ENCODE measurements at regions not wholly inside any gene's neighbourhood (a gene's known extent, or its start where the extent isn't known, plus 50 kb on each side); places are given as distances from the start of the nearest gene placed in this dataset.

DNA sequence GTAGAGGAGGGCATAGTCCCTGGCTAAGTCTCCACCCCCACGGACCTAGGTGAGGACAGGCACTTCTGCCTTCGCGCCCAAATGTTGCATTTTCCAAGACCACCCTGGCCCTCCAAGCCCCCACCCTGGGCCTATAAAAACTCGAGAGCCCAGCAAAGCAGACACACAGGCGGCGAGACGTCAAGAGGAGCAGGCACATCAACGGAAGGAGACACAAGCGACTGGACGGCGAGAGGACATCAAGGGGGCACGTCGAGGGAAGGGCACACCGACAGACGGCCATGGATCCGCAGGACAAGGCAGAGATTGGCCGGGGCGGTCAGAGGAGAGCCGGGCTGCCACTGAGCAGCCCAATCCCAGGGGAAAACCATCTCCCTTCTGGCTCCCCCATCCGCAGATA, 348.0 kb downstream of the MTRR start:
- H3K4me3 ChIP-seq (ENCODE audit: low read length): no peak overlapping the region
- no peak for DNase-seq (ENCODE audit: low read depth, low spot score)

DNA sequence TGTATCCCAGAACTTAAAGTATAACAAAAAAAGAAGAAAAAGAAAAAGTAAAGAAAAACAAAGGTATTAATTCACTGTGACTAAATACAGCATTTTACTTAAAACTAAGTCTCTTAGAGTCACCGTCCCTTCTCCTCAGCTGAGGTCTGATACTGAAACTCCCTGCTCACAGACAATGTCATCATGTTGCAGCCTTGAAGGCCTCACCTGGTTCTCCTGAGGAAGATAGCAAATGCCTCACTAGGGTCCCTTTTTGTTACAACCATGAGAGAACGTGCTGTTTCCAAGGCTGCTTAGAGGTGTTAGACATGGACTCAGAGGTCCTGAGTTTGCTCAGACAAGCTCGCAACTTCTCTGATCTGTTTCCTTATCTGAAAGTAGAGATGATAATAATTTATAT, 357.2 kb downstream of the MTRR start:
- no peak for DNase-seq (ENCODE audit: low read depth, low spot score)

GRCh38 chr5:8227112-8227511, 358.2 kb downstream of the MTRR start:
- DNase-seq (ENCODE audit: low read depth, low spot score): no peak

More for the DNA sequence above, 357.2 kb downstream of the MTRR start:
- no peak overlapping the region for H3K4me3 ChIP-seq (ENCODE audit: low read length)

GRCh38 chr5:8229551-8229950, 360.6 kb downstream of the MTRR start:
- no peak overlapping the region for H3K4me3 ChIP-seq (ENCODE audit: low read length)
- no peak for DNase-seq (ENCODE audit: low read depth, low spot score)

More at GRCh38 chr5:8227112-8227511, 358.2 kb downstream of the MTRR start:
- no peak overlapping the region for H3K4me3 ChIP-seq (ENCODE audit: low read length)

DNA sequence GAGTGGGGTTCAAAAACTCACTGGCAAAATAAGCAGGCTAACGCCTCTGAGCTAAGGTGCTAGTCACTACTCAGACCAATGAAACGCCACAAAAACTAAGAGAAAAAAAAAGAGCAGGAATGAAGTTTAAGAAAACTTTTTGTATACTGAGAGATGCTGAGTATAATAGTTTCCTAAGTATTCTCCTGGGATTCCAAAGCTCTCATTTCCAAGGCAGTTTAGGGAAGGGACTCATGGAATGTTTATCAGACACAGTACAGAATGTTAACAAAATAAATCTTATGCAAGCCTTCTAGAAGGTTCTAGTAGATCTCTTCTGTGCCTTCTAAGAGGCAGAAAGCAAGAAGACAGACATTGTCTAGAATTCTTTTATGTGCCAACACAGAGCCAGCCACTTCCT, 361.9 kb downstream of the MTRR start:
- no peak overlapping the region for H3K4me3 ChIP-seq (ENCODE audit: low read length)
- no peak for DNase-seq (ENCODE audit: low read depth, low spot score)

- no peak for DNase-seq (ENCODE audit: low read depth, low spot score)
- H3K4me3 ChIP-seq (ENCODE audit: low read length): no peak overlapping the region
Observed at GRCh38 chr5:8233479-8233878, 364.5 kb downstream of the MTRR start.

DNA sequence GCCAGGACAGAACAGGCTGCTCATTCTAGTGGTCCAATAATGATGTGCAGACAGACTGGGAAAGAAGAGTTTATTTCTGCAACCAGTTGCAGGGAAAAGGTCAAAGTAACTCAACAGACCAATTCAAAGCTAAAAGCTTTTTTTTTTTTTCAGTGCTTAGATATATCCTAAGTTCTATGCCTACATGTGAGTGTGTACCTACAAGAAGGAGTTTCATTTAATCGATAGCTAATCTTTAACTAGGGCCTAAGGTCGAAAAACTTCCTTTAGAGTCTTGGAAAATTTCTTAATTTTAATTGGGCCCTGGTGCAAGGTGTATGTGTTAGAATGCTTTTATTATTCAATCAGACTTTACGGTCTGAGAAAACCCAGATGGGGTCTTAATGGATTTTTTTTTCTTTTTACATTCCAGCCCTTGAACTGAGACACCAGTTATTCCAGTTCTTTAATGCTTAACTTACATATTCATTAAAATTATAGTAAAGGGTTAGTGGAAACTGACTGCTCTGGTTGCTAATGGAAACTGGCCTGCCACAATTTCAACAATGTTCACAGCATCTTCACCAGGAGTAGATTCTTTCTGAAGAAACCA, 365.3 kb downstream of the MTRR start:
- H3K4me3 ChIP-seq (ENCODE audit: low read length): no peak overlapping the region
- DNase-seq (ENCODE audit: low read depth, low spot score): no peak

DNA sequence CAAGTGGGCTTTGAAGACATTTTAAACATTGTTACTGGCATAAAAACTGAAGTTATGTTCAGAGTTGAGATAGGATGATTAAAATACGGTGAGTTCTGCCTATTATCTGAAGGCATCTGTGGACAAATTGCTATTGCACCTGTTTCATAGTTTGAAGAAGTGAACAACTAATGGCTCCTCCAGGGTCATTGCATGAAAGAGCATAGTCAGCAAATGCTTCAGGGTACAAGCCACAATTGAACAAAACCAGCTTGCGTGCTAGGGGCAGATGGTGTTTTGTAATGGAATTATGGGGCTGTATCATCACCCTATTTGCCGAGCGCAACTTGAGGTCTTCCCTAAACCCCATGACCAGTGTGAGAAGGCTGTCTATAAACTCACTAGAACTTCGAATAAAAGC, 369.1 kb downstream of the MTRR start:
- no peak for DNase-seq (ENCODE audit: low read depth, low spot score)

DNA sequence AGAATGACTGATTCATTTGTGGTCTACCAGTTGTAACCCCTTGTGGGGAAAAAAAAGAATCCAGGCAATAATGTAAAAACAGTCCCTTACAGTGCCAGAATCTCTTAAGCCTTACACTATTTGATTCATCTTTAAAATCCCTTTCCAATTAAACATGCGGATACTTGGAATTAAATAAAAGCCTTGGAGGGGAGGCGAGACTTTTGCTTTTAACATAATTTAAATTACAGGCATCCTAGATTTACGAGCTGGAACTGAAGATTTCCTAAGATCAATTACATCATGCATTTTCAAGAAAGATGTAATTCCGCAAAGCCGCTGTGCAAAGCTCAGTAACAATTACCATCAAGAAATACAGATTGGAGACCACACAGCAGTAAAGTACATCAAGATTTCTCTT, 370.2 kb downstream of the MTRR start:
- H3K4me3 ChIP-seq (ENCODE audit: low read length): no peak overlapping the region
- DNase-seq (ENCODE audit: low read depth, low spot score): no peak

More for the DNA sequence above, 369.1 kb downstream of the MTRR start:
- H3K4me3 ChIP-seq (ENCODE audit: low read length): no peak overlapping the region

DNA sequence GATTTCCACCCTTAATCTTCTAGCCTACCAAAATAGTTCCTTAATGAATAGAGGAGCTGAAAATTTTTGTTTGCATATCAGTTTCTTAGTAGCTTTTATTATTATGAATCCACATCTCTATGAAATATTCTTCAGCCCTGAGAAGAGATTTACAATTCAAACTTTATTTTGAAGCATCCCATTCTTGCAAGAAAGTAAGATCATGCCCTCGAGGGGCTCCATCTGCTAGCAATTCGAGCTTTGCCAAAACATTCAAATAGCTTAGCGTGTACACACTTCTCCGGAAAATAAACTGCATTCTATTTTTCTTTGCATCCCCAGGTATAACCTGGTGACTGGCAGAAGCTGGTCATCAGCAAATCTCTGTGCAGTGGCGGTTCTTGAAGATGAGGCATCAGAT, 370.7 kb downstream of the MTRR start:
- DNase-seq (ENCODE audit: low read depth, low spot score): no peak
- no peak overlapping the region for H3K4me3 ChIP-seq (ENCODE audit: low read length)

DNA sequence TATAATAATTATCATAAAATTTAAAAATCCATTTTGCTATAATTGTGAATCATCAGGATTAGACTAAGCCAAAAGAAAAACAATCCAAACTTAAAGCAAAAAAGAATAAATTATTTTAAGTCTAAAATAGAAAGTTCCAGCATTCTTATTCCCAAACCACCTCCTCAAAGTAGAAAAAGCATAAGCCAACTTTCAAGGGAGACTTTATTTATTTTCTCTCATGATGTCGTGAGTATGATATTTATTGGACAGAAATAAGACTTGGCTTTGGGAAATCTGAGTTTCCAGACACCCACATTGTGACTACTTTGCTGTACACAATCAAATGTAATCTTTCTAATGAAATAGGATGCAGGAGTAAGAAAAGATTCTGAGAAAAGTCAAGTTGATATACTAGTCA, 372.1 kb downstream of the MTRR start:
- no peak overlapping the region for H3K4me3 ChIP-seq (ENCODE audit: low read length)
- DNase-seq (ENCODE audit: low read depth, low spot score): no peak

DNA sequence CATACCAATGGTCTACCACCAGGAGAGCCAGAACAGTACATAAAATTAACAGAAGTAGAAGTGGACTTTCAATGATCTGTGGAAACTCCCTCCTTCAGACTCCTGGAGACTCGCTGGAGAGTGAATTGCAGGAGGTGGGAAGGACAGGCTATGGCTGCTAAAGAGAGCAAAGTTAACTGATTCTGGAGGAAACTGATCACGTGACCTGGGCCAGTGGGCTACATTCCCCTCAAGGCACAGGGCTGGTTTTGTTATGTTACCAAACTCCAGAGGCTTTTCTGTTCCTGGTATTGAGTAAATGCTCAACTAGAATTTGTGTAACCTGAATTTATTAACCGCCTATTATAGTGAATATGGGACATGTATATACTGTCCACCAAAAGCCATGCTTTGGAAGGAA, 372.6 kb downstream of the MTRR start:
- no peak overlapping the region for H3K4me3 ChIP-seq (ENCODE audit: low read length)
- no peak for DNase-seq (ENCODE audit: low read depth, low spot score)

GRCh38 chr5:8247049-8247899, 378.3 kb downstream of the MTRR start:
- H3K4me3 ChIP-seq (ENCODE audit: low read length): no peak overlapping the region
- DNase-seq (ENCODE audit: low read depth, low spot score): no peak

DNA sequence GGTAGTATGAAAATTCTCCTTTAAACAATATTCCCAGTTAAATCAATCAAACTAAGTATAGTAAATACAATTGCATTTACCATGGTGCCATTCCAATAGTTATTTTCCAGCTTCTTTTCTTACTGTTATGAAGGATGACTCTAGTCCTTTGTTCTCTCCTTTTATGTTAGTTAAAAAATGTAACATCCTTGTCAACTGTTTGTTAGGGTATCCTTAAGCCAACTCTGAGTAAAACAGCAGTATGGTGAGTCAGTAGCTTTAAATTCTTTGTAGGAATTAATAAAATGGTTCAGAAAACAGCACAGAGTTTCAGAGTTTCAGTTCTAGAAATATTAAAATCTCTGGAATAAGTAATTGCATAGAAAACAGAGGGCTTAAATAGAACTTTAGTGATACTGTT, 384.4 kb downstream of the MTRR start:
- H3K4me3 ChIP-seq (ENCODE audit: low read length): no peak overlapping the region
- DNase-seq (ENCODE audit: low read depth, low spot score): no peak

- no peak overlapping the region for H3K4me3 ChIP-seq (ENCODE audit: low read length)
- DNase-seq (ENCODE audit: low read depth, low spot score): no peak
Observed at GRCh38 chr5:8254674-8255073, 385.7 kb downstream of the MTRR start.

GRCh38 chr5:8258801-8259200, 389.9 kb downstream of the MTRR start:
- H3K4me3 ChIP-seq (ENCODE audit: low read length): no peak overlapping the region
- no peak for DNase-seq (ENCODE audit: low read depth, low spot score)

DNA sequence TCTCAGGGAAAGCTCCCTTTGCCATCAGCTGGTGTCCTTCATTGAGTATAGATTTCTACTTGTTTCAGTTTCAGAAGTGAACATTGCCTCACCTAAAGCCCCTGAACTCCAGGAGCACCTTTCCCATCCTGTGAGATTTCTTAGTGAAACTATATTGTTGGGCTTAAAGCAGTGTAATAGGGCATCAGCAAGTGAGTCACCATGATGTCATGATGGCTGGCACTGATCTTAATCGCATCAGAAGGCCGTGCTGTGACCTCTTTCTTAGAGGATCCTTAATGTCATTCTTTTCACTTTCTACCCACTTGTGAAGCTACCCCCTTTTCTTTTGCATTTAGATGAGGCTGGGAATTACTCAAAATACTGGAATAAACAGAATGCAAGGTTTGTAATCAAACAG, 401.3 kb downstream of the MTRR start:
- no peak for DNase-seq (ENCODE audit: low read depth, low spot score)
- no peak overlapping the region for H3K4me3 ChIP-seq (ENCODE audit: low read length)

- no peak overlapping the region for H3K4me3 ChIP-seq (ENCODE audit: low read length)
- no peak for DNase-seq (ENCODE audit: low read depth, low spot score)
Observed at GRCh38 chr5:8280711-8281363, 411.9 kb downstream of the MTRR start.

- H3K4me3 ChIP-seq (ENCODE audit: low read length): no peak overlapping the region
- DNase-seq (ENCODE audit: low read depth, low spot score): no peak
Observed at GRCh38 chr5:8288334-8288733, 419.4 kb downstream of the MTRR start.

DNA sequence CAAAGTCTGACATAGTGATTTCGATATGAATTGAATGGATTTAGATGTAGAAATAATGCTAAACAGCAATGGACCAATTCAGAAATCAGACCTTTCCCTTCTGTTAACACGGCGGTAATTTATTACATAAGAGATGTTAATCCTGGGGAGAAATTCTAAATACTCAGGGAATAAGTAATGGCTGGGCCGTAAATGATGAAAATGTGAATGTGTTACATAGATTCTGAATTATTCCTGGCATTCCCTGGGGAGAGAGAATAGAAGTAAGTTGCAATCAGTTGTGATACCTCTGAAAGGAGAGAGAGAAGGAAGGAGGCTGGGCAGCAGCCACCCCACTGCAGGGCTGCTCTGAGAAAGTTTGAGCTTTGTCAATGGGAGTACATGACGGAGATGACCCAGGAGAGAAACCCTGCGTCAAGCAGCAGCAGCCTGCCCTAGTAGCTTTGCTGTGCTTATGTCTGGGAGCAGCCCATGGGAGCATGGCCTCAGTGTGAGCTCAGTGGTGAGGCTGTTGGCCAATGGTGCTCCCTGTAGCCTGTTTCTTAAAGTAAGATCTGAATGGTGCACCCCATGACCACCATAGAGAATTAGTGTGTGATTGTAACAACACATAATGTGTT, 420.1 kb downstream of the MTRR start:
- no peak overlapping the region for H3K4me3 ChIP-seq (ENCODE audit: low read length)
- no peak for DNase-seq (ENCODE audit: low read depth, low spot score)
